Activated CD8-positive, alpha-beta memory T cell treated with anti-CD3 and anti-CD28 coated beads, Interleukin-2, amount 50 U/mL, for 1 hour (primary cell): ENCODE measurements at regions not wholly inside any gene's neighbourhood (a gene's known extent, or its start where the extent isn't known, plus 50 kb on each side); places are given as distances from the start of the nearest gene placed in this dataset.
"Not testable (repeated sequence)": the region's sequence is repeated elsewhere in the genome, so short reads cannot be mapped to it uniquely, and the experiment has no call there.

Source experiments
- DNase-seq: peaks from one replicate; pipeline ENCODE4 v3.0.0-alpha.2; 2020; ENCODE audit errors: extremely low read depth

GRCh38 chr7:145105561-145105960 lies 269.7 kb upstream of the TPK1 start:
- DNase-seq: no peak

GRCh38 chr7:145104400-145104799 lies 268.5 kb upstream of the TPK1 start:
- no peak for DNase-seq

GRCh38 chr7:145102199-145102598 lies 266.3 kb upstream of the TPK1 start:
- not testable (repeated sequence) for DNase-seq

- DNase-seq: no peak
Measured at GRCh38 chr7:145092766-145093165, 256.9 kb upstream of the TPK1 start.

- no peak for DNase-seq
Measured at GRCh38 chr7:145088111-145088745, 252.4 kb upstream of the TPK1 start.

- DNase-seq: no peak
Measured at GRCh38 chr7:145082366-145083161, 246.7 kb upstream of the TPK1 start.

- DNase-seq: no peak
Measured at GRCh38 chr7:145065473-145065872, 229.6 kb upstream of the TPK1 start.

- no peak for DNase-seq
Measured at GRCh38 chr7:145064114-145064513, 228.3 kb upstream of the TPK1 start.

- no peak for DNase-seq
Measured at GRCh38 chr7:145053781-145054180, 217.9 kb upstream of the TPK1 start.

- DNase-seq: no peak
Measured at GRCh38 chr7:145050415-145050814, 214.6 kb upstream of the TPK1 start.

- peak; percentile 4 for DNase-seq
Measured at GRCh38 chr7:145036604-145037405, 201.0 kb upstream of the TPK1 start.

- no peak for DNase-seq
Measured at GRCh38 chr7:145031162-145031561, 195.3 kb upstream of the TPK1 start.

GRCh38 chr7:145030754-145031153 lies 194.9 kb upstream of the TPK1 start:
- DNase-seq: no peak

- no peak for DNase-seq
Measured at GRCh38 chr7:145020454-145020853, 184.6 kb upstream of the TPK1 start.

GRCh38 chr7:145016068-145016467 lies 180.2 kb upstream of the TPK1 start:
- DNase-seq: no peak

- no peak for DNase-seq
Measured at GRCh38 chr7:145009876-145010275, 174.0 kb upstream of the TPK1 start.

- DNase-seq: no peak
Measured at GRCh38 chr7:145005601-145006000, 169.7 kb upstream of the TPK1 start.

- DNase-seq: no peak
Measured at GRCh38 chr7:144997512-144997911, 161.7 kb upstream of the TPK1 start.

- no peak for DNase-seq
Measured at GRCh38 chr7:144995495-144995894, 159.6 kb upstream of the TPK1 start.

- DNase-seq: no peak
Measured at GRCh38 chr7:144991041-144991440, 155.2 kb upstream of the TPK1 start.

- DNase-seq: no peak
Measured at GRCh38 chr7:144987686-144988085, 151.8 kb upstream of the TPK1 start.

- no peak for DNase-seq
Measured at GRCh38 chr7:144982133-144982532, 146.3 kb upstream of the TPK1 start.

- no peak for DNase-seq
Measured at GRCh38 chr7:144975882-144976281, 140.0 kb upstream of the TPK1 start.
